Neural progenitor cell (in vitro differentiated cells): ENCODE measurements at regions not wholly inside any gene's neighbourhood (a gene's known extent, or its start where the extent isn't known, plus 50 kb on each side); places are given as distances from the start of the nearest gene placed in this dataset.

Experiments
- EZH2 ChIP-seq: fragments of 200-600 bp; sonication (generic); IDR thresholded peaks from 2 replicates; pipeline ENCODE4 v1.6.1; 2017; ENCODE audit warnings: antibody characterized with exemption, mild to moderate bottlenecking, moderate library complexity
- EZH2phosphoT487 ChIP-seq: fragments of 200-600 bp; sonication (generic); IDR thresholded peaks from 2 replicates; pipeline ENCODE4 v1.6.1; 2017; ENCODE audit warnings: antibody characterized with exemption
- TF ChIP-seq, protein P1 (sequence below): fragments of 200-600 bp; sonication (generic); IDR thresholded peaks from 2 replicates; pipeline ENCODE4 v1.5.1; 2017; ENCODE audit warnings: antibody characterized with exemption, mild to moderate bottlenecking

DNA sequence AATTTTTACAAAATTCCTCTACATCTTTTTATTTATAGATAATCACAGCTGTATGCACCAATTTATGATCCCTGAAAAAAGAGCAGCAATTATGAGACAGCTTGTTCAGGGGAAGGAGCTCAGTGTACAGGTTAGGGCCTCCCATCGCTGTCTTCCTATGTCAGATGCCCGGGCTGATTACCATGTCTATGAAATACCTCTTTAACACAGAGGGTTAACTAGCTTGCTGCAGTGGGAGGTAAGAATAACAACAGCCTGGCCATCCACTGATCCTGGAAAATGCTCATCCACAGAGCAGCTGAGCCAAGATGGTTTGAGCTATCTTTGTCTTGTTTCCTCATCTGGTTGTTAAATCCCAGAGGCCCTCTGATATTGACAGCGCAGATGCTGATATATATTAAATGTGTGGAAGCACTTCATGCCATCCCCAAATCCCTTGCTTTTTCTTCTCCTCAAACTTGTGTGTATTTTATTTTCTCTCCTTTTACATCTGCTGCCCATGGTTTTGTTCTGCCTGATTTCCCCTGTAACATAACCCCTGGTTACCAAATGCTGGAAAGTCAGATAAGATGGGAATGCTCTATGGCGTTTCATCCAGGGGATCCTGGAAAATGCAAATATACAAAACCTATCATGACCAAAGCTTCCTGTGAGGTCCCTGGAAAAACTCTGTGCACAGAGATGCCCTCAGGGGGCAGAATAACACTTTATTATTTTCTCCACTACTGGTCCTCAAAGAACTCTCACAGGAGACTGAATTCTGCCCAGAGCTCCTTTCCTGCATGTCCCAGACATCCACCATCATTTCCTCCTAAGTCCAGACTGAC is 85.8 kb upstream of the PUDP start:
- TF ChIP-seq, protein P1, sequence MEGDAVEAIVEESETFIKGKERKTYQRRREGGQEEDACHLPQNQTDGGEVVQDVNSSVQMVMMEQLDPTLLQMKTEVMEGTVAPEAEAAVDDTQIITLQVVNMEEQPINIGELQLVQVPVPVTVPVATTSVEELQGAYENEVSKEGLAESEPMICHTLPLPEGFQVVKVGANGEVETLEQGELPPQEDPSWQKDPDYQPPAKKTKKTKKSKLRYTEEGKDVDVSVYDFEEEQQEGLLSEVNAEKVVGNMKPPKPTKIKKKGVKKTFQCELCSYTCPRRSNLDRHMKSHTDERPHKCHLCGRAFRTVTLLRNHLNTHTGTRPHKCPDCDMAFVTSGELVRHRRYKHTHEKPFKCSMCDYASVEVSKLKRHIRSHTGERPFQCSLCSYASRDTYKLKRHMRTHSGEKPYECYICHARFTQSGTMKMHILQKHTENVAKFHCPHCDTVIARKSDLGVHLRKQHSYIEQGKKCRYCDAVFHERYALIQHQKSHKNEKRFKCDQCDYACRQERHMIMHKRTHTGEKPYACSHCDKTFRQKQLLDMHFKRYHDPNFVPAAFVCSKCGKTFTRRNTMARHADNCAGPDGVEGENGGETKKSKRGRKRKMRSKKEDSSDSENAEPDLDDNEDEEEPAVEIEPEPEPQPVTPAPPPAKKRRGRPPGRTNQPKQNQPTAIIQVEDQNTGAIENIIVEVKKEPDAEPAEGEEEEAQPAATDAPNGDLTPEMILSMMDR = no peak
- TF ChIP-seq EZH2 (no peak), EZH2phosphoT487 (no peak)
